DND-41 (cell line): ENCODE measurements at regions not wholly inside any gene's neighbourhood (a gene's known extent, or its start where the extent isn't known, plus 50 kb on each side); places are given as distances from the start of the nearest gene placed in this dataset.
A peak's percentile ranks its signal among the peaks of the same experiment; 100 is the strongest.

Source experiments
- CTCF ChIP-seq: IDR thresholded peaks from 2 replicates; pipeline ENCODE4 v1.5.1; 2012; ENCODE audit warnings: borderline replicate concordance, low read length, moderate library complexity, mild to moderate bottlenecking; ENCODE audit not compliant: poor library complexity, severe bottlenecking; ENCODE audit errors: extremely low read depth
- EZH2 ChIP-seq: IDR thresholded peaks from 3 replicates; pipeline ENCODE4 v1.6.1; 2012; ENCODE audit warnings: borderline replicate concordance, low read depth, mild to moderate bottlenecking, moderate library complexity, low read length, inconsistent platforms; ENCODE audit not compliant: severe bottlenecking

DNA sequence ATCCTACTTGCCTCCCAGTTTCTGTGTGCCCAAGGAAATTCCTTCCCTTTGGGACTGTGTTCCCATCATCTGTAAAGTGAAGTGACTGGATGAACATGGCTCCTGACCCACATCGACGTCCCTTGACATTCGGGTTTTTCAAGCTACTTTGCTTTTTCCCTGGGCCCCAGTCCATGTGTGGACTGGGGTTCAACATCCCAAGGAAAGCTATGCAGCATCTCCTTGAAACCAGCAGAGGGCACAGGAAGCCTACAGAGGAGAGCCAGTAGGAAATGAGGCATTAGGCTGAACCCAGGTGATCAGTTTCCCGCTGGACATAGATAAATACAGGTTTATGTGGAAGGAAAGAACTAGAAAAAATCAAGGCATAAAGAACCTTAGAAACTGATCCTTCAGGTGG, 145.1 kb upstream of the ARHGEF9 start:
- TF ChIP-seq CTCF = peak; percentile 52
- no peak for TF ChIP-seq EZH2
